8988T (cell line): ENCODE measurements at regions not wholly inside any gene's neighbourhood (a gene's known extent, or its start where the extent isn't known, plus 50 kb on each side); places are given as distances from the start of the nearest gene placed in this dataset.

Source experiments
- DNase-seq: peaks from one replicate; pipeline ENCODE4 v3.0.0; 2011

- no peak for DNase-seq
Observed at GRCh38 chr12:94070520-94070919, 77.9 kb upstream of the PLXNC1 start.

- DNase-seq: no peak
Observed at GRCh38 chr12:94071258-94071657, 77.1 kb upstream of the PLXNC1 start.

GRCh38 chr12:94073441-94074051 lies 74.8 kb upstream of the PLXNC1 start:
- DNase-seq: no peak

GRCh38 chr12:94074216-94074979 lies 74.0 kb upstream of the PLXNC1 start:
- no peak for DNase-seq

GRCh38 chr12:94074980-94075629 lies 73.3 kb upstream of the PLXNC1 start:
- peak; percentile 25 for DNase-seq

GRCh38 chr12:94077209-94077608 lies 71.2 kb upstream of the PLXNC1 start:
- no peak for DNase-seq

GRCh38 chr12:94078138-94078723 lies 70.1 kb upstream of the PLXNC1 start:
- DNase-seq: no peak

- no peak for DNase-seq
Observed at GRCh38 chr12:94078736-94079509, 69.5 kb upstream of the PLXNC1 start.

- no peak for DNase-seq
Observed at GRCh38 chr12:94079566-94080340, 68.6 kb upstream of the PLXNC1 start.

GRCh38 chr12:94080341-94081009 lies 67.9 kb upstream of the PLXNC1 start:
- DNase-seq: no peak

- DNase-seq: no peak
Observed at GRCh38 chr12:94082690-94083089, 65.7 kb upstream of the PLXNC1 start.

- DNase-seq: no peak
Observed at GRCh38 chr12:94089891-94090290, 58.5 kb upstream of the PLXNC1 start.

- DNase-seq: no peak
Observed at GRCh38 chr12:94091624-94092023, 56.8 kb upstream of the PLXNC1 start.

- no peak for DNase-seq
Observed at GRCh38 chr12:94092516-94093241, 55.7 kb upstream of the PLXNC1 start.

GRCh38 chr12:94094700-94095099 lies 53.7 kb upstream of the PLXNC1 start:
- no peak for DNase-seq

- no peak for DNase-seq
Observed at GRCh38 chr12:94095618-94096017, 52.8 kb upstream of the PLXNC1 start.

GRCh38 chr12:94098466-94098865 lies 49.9 kb upstream of the PLXNC1 start:
- no peak for DNase-seq
